NCI-H2171 treated with DMSO at 0.1 percent for 48 hours (cell line): ENCODE measurements at regions not wholly inside any gene's neighbourhood (a gene's known extent, or its start where the extent isn't known, plus 50 kb on each side); places are given as distances from the start of the nearest gene placed in this dataset.

Source experiments
- DNase-seq: peaks from one replicate; lab custom pipeline; 2025; lab: John Stamatoyannopoulos, UW

- DNase-seq = no peak
These were observed 58.7 kb downstream of the OTOL1 start for GRCh38 chr3:161555320-161555719.

DNA sequence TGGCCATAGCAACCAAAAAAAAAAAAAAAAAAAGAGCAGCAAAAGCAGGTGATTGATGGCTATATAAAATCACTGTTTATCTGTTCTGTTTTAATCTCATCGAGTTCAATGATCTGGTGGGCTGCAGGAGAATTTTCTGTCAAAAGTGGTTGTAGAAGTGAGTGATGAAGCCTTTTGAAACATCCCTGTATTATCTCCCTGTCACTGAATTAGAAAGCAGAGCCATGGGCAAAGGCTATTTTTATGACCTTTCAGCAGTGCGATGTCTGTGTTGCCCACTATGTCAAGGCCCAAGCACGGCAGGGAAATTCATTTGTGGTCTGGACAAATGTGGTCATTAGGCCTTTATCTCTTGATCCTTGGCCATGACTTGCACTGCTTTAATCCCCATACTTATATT lies 59.9 kb downstream of the OTOL1 start:
- no peak for DNase-seq

GRCh38 chr3:161556941-161557340 lies 60.3 kb downstream of the OTOL1 start:
- no peak for DNase-seq

- no peak for DNase-seq
These were observed 61.0 kb downstream of the OTOL1 start for GRCh38 chr3:161557445-161558150.

DNA sequence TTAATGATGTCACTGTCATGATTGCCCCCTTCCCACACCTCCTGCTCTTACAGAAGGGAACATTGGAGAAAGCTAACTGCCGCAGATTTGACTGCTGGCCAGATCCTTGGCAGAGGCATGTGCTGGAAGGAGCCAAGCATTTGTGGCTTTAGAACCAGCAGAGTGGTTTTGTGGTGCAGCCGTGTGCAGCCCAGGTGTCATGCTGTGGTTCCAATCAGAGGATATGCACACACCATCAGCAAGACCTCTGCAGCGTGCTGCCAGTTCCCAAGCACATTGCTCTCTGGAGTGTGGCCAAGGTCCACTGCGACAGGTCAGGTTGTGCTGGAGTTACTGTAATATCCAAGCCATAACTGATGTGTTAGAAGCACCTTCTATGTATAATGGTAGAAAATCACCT lies 61.6 kb downstream of the OTOL1 start:
- no peak for DNase-seq

- peak; percentile 60 for DNase-seq
These were observed 62.8 kb downstream of the OTOL1 start for GRCh38 chr3:161559177-161559998.

DNA sequence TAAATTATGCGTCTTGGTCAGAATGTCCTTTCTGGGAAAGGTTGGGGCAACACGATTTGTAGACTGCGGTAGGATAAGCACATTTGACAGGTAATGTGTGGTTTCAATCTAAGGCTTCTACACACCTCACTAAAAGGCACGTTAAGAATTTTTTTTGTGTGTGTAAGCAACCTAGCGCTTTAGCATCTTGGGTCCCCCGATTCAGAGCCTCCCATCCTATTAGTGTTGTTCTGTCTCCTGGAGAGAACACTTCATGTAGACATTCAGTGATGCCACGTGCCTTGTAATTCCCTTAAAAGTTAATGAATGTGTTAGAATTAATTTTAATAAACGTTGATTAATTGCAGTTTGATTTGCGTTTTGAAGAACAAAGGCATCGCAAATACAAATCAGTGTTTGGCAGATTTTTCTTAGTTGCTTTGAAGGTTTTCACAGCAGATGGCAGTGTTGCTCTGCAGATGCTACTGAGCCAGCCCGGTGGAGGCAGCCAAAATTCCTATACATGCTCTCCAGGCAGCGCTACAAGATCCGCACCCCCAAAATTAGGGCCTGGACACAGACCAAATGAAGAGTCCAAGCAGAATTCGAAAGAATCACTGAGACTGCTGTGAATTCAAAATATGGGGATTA lies 63.5 kb downstream of the OTOL1 start:
- DNase-seq = peak; percentile 21

DNA sequence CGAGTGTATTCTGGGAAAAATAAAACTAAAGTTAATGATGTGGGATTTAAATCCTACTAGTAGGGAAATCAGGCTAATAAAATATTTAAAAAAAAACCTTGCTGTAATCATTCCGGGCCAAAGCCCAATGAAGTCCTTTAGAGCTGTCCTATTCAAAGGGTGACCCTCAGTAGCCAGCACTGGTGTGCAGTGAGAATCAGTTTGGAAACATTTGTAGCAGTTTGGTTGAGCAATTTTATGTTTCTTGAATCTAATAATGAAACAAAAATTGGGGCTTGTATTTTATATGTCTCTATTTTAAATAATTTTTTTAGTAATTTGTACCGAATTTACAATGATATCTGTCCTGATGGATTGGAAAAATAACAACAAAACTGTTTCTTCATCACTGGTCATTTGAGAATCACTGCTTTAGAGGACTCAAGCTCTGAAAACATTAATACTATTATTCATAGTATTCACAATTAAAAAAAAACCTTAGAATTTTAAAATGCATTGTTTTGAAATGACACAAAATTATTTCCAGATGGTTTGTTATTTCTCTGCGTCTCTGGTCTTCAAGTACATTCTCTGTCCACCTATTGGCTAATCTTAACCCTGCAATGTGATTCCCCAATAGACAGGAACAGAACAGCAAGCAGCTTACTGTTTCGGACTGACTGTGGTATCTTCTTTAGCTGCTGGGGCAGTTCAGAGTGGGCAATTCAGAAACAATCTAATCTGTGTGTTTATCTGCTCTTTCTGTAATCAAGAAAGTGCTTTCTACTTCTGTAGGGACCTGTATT lies 71.2 kb downstream of the OTOL1 start:
- DNase-seq = no peak

- no peak for DNase-seq
These were observed 72.1 kb downstream of the OTOL1 start for GRCh38 chr3:161568671-161569070.

GRCh38 chr3:161571951-161572350 lies 75.3 kb downstream of the OTOL1 start:
- no peak for DNase-seq

DNA sequence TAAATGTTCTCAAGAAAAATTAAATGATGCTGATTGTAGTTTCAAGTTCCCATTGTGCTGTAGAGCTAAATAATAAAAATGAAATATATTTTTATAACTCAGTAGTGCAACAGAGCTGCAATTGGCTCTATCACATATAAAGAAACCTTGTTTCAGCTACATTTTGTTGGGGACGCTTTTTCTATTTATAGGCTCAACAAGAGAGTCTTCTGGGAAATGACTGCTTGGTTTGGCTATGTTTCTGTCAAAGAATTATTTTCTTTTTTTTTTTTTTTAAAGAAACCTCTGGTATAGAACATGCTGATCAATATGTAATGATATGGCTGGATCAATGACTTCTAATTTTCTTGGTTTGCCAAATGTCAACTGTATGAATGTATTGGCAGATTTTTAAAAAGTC lies 76.5 kb downstream of the OTOL1 start:
- no peak for DNase-seq

DNA sequence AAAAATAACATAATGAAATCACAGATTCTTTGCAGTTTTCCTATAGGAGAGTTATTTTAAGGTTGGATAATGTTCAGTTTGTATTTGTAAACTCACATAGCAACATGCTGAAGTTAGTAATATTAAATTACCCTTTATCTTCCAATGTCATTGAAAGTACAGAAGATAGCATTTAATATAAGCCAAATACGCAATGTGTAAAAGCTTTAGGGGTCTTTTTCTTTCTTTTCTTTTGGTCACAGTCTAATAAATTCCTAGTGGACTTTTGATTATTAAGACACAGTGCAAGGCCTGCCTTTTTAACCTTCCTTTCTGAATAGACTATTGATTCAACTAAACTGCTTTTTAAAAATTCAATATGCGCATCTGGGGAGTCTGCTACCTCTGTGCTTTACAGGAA lies 79.3 kb downstream of the OTOL1 start:
- DNase-seq = no peak

- DNase-seq = no peak
These were observed 79.7 kb downstream of the OTOL1 start for GRCh38 chr3:161576311-161576710.

DNA sequence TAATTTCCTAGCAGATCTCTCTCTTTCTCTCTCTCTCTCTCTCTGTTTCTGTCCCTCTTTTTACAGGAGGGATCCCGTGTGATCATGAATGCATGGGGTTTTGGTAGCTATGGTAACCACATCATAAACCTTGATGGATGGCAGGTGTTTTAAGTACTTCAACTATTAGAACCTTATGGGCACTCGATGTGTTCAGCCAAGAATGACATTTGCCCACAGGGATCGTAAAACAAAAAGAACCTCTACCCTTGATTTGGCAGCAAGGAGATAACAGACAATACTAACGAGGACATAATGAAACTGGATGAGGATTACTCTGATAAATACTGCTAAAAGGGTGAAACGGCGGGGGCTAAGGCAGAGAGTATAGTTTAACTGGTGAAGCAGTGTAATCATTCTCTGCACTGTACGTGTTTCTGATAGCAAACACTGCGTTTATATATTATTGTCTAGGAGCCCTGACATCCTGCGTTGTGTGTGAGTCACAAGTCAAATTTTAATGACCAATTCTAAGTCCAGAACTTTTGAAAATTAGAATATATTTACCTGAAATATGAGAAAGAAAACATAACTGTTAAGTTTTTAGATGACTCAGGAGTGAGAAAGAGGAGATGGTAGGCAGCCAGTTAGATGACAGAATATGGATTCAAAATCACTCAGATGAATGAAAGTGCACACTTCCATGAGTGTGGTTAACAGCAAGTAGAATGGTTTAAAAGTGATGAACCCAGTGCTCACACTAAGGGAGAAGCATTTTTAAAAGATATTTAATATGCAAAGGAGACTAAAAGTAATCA lies 80.3 kb downstream of the OTOL1 start:
- DNase-seq = peak; percentile 50

DNA sequence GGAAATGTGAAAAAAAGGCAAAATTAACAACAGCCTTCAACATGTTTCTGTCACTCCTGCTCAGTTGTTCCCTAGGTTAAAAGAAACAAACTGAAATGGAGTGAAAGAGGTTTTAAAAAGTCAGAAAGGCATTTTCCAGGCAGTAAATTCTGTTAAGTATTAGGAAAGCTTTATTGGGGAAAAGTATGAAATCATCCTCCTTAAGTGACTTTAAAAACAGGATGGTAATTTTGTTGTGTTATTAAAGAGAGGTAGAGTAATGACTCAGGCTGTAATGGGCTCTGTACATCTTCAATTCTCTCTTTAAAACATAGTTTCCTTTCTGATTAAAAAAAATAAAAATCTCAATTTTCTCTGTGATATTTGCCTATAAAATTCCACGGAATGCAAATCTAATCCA lies 81.1 kb downstream of the OTOL1 start:
- DNase-seq = no peak

GRCh38 chr3:161579395-161580126 lies 83.0 kb downstream of the OTOL1 start:
- DNase-seq = no peak

GRCh38 chr3:161585922-161586321 lies 89.3 kb downstream of the OTOL1 start:
- no peak for DNase-seq

GRCh38 chr3:161586556-161587235 lies 90.1 kb downstream of the OTOL1 start:
- no peak for DNase-seq

DNA sequence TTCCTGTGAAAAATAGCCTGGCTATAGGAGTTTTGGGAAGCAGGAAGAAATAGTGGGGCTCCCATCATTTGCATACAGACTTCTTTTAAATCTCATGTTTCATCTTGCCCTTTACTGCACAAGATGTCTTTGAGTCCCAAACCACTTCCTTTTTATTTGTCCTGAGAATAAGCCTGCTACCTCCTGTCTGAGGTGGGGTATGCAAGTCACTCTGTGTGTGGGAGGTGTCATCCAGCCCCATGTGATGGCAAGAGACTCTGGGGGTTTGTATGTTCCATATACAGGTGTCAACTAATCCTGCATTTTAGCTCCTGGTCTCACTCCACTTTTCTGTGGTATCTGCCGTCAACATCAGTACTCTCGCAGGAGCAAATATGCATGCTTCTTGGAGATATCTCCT lies 102.0 kb downstream of the OTOL1 start:
- DNase-seq = no peak

DNA sequence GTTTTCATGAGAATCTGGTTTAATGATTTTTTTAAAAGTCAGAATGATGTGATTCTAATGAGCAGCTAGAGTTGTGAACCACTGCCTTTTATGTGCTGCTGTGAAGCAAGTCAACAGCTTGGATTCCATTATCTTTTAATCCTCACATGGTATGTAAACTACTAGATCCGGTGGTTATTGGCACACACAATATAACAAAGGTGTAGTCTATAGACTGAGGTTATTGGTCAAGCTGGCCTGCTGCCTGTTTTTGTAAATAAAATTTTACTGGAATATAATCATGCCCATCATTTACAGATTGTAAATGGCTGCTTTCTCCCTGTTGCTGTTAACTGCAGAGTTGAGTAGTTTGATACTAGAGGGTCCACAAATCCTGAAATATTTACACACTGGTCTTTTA lies 103.1 kb downstream of the OTOL1 start:
- DNase-seq = no peak
